Heart left ventricle (tissue), 13 donors: ENCODE measurements at regions not wholly inside any gene's neighbourhood (a gene's known extent, or its start where the extent isn't known, plus 50 kb on each side); places are given as distances from the start of the nearest gene placed in this dataset.

Experiments
- POLR2A ChIP-seq, 2 donors: fragments of 450-650 bp; IDR thresholded peaks; one replicate each; pipeline ENCODE4 v1.6.1; 2017; ENCODE audit warnings: antibody characterized with exemption in 2 of 2, mild to moderate bottlenecking in 2 of 2, moderate library complexity in 2 of 2
- TF ChIP-seq, protein P1 (sequence below), 12 donors: fragments of 200-600 bp; sonication (generic) in 4 of 12; IDR thresholded peaks; one replicate each; pipeline versions ENCODE4 v1.5.0 to v1.8.0; 2018 to 2022; ENCODE audit warnings: antibody characterized with exemption in 12 of 12, mild to moderate bottlenecking in 5 of 12
- donor health status: ischemic (EF 13 %, LVEDD 7.1; RV severe dilation, severe dysfunction).
- donor health status: DM: no; HTN: yes; CAD: no.
- donor health status: DM: no; HTN: no; CAD: no.
- donor health status: ischemic (EF 25% LVEDD 6.9; RV normal size, moderate dysfunction).
- donor health status: ischemic (EF 25% LVEDD 5.7; RV mildly dilated, moderate dysfunction).
- donor health status: ischemic (EF 35%, LVEDD 5.7; RV mildly dilated, moderate dysfunction).
- donor health status: nonischemic (EF 11% LVEDD 7.7; RV severe dilation, severe dysfunction).
- donor health status: DM: yes; HTN: yes; CAD: no.
- donor health status: PGD.
- donor health status: ischemic (EF 29% LVEDD 5.4; RV normal size, mild dysfunction).
- donor health status: nonischemic (EF 23%, LVEDD 6.1; RV moderate dilation, normal function).

DNA sequence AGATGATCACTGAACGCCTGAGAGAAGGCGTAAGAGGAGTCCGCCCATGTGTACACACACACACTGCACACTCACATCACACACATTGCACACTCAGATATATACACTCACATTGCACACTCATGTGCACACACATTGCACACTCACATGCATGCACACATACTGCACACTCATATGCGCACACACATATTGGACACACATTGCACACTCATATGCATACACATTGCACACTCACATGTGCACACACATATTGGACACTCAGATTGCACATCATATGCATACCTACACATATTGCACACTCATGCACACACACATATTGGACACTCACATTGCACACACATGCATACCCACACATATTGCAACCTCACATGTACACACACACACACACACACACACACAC is 163.2 kb downstream of the WSCD1 start:
- TF ChIP-seq, protein P1, sequence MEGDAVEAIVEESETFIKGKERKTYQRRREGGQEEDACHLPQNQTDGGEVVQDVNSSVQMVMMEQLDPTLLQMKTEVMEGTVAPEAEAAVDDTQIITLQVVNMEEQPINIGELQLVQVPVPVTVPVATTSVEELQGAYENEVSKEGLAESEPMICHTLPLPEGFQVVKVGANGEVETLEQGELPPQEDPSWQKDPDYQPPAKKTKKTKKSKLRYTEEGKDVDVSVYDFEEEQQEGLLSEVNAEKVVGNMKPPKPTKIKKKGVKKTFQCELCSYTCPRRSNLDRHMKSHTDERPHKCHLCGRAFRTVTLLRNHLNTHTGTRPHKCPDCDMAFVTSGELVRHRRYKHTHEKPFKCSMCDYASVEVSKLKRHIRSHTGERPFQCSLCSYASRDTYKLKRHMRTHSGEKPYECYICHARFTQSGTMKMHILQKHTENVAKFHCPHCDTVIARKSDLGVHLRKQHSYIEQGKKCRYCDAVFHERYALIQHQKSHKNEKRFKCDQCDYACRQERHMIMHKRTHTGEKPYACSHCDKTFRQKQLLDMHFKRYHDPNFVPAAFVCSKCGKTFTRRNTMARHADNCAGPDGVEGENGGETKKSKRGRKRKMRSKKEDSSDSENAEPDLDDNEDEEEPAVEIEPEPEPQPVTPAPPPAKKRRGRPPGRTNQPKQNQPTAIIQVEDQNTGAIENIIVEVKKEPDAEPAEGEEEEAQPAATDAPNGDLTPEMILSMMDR (IDR thresholded peaks at IDR 0.05): no peak
- no peak for TF ChIP-seq POLR2A (IDR thresholded peaks at IDR 0.05)
